DND-41 (cell line): ENCODE measurements at regions not wholly inside any gene's neighbourhood (a gene's known extent, or its start where the extent isn't known, plus 50 kb on each side); places are given as distances from the start of the nearest gene placed in this dataset.

Source experiments
- ATAC-seq: fragments of 200-7000 bp; cut with Tn5 transposase; 3 replicates; pipeline ENCODE4 v1.9.1; 2021; ENCODE audit warnings: low read depth; ENCODE audit not compliant: insufficient read depth
- DNase-seq: peaks from one replicate; pipeline ENCODE4 v3.0.0-alpha.2; 2020
- H2AFZ ChIP-seq: 2 replicates; pipeline ENCODE4 v1.6.0; 2012; ENCODE audit warnings: low read depth, low read length
- H3K27ac ChIP-seq: 2 replicates; pipeline ENCODE4 v1.5.1; 2012; ENCODE audit warnings: low read length, inconsistent platforms
- H3K27me3 ChIP-seq: fragments of 200-600 bp; sonication (generic); 2 replicates; pipeline ENCODE4 v1.6.0; 2012; ENCODE audit warnings: low read length, mild to moderate bottlenecking, inconsistent platforms; ENCODE audit not compliant: insufficient read depth, poor library complexity
- H3K36me3 ChIP-seq: 2 replicates; pipeline ENCODE4 v1.5.1; 2012; ENCODE audit warnings: low read length, inconsistent platforms; ENCODE audit not compliant: insufficient read depth
- H3K4me1 ChIP-seq: 2 replicates; pipeline ENCODE4 v1.5.1; 2012; ENCODE audit warnings: mild to moderate bottlenecking, low read length; ENCODE audit not compliant: insufficient read depth
- H3K4me2 ChIP-seq: 2 replicates; pipeline ENCODE4 v1.6.0; 2012; ENCODE audit warnings: mild to moderate bottlenecking, moderate library complexity, low read length, inconsistent platforms; ENCODE audit not compliant: insufficient read depth
- H3K4me3 ChIP-seq, 2 experiments: fragments of 200-600 bp in 1 of 2; shearing (Covaris generic) in 1 of 2; 2 replicates each; pipeline ENCODE4 v1.5.1; 2012 to 2016; ENCODE audit warnings: inconsistent platforms in 2 of 2, low read length in 2 of 2, mild to moderate bottlenecking in 2 of 2, low read depth in 1 of 2, moderate library complexity in 1 of 2
- H3K79me2 ChIP-seq: 2 replicates; pipeline ENCODE4 v1.6.0; 2012; ENCODE audit warnings: low read length, inconsistent platforms; ENCODE audit not compliant: insufficient read depth
- H3K9ac ChIP-seq: 2 replicates; pipeline ENCODE4 v1.6.0; 2012; ENCODE audit warnings: low read depth, mild to moderate bottlenecking, inconsistent platforms, low read length, moderate library complexity
- H3K9me3 ChIP-seq: 2 replicates; pipeline ENCODE4 v1.5.1; 2012; ENCODE audit warnings: low read length, moderate library complexity, mild to moderate bottlenecking, inconsistent platforms; ENCODE audit not compliant: insufficient read depth, severe bottlenecking
- H4K20me1 ChIP-seq: 2 replicates; pipeline ENCODE4 v1.6.0; 2012; ENCODE audit warnings: low read length; ENCODE audit not compliant: insufficient read depth
- EZH2 ChIP-seq: IDR thresholded peaks from 3 replicates; pipeline ENCODE4 v1.6.1; 2012; ENCODE audit warnings: borderline replicate concordance, low read depth, mild to moderate bottlenecking, moderate library complexity, low read length, inconsistent platforms; ENCODE audit not compliant: severe bottlenecking
- TF ChIP-seq, protein P1 (sequence below): IDR thresholded peaks from 2 replicates; pipeline ENCODE4 v1.5.1; 2012; ENCODE audit warnings: borderline replicate concordance, low read length, moderate library complexity, mild to moderate bottlenecking; ENCODE audit not compliant: poor library complexity, severe bottlenecking; ENCODE audit errors: extremely low read depth

DNA sequence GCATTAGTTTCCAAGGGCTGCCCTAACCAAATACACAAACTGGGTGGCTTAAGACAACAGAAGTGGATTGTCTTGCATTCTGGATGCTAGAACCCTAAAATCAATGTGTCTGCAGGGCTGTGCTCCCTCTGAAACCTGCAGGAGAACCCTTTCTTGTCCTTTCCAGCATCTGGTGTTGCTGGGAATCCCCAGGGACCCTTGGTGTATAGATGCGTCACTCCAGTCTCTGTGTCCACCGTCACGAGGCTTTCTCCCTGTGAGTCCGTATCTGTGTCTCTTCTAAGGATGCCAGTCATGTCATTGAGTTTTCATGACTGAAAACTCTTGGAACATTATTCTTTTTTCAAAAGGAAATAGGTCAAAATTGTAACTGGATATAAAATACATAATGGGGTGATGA is 142.9 kb downstream of the RNASET2 start:
- H3K36me3 ChIP-seq = no peaks in the 10 kb centered on the region
- 0 out of 2 replicates have a peak, but pooled peaks cover 2% of the 10 kb centered on the region for H4K20me1 ChIP-seq
- DNase-seq (no peak), ATAC-seq (no peak)
- H3K9me3 ChIP-seq = no peaks in the 10 kb centered on the region
- no peaks in the 10 kb centered on the region for H3K4me1 ChIP-seq
- H3K27me3 ChIP-seq = no peaks in the 10 kb centered on the region
- H3K4me2 ChIP-seq = no peak overlapping the region
- H3K27ac ChIP-seq = no peak overlapping the region
- TF ChIP-seq EZH2 = no peak
- TF ChIP-seq, protein P1, sequence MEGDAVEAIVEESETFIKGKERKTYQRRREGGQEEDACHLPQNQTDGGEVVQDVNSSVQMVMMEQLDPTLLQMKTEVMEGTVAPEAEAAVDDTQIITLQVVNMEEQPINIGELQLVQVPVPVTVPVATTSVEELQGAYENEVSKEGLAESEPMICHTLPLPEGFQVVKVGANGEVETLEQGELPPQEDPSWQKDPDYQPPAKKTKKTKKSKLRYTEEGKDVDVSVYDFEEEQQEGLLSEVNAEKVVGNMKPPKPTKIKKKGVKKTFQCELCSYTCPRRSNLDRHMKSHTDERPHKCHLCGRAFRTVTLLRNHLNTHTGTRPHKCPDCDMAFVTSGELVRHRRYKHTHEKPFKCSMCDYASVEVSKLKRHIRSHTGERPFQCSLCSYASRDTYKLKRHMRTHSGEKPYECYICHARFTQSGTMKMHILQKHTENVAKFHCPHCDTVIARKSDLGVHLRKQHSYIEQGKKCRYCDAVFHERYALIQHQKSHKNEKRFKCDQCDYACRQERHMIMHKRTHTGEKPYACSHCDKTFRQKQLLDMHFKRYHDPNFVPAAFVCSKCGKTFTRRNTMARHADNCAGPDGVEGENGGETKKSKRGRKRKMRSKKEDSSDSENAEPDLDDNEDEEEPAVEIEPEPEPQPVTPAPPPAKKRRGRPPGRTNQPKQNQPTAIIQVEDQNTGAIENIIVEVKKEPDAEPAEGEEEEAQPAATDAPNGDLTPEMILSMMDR = no peak
- H3K9ac ChIP-seq = no peak overlapping the region
- H3K79me2 ChIP-seq = no peaks in the 10 kb centered on the region
- no peak overlapping the region for H2AFZ ChIP-seq
- H3K4me3 ChIP-seq = no peak overlapping the region

DNA sequence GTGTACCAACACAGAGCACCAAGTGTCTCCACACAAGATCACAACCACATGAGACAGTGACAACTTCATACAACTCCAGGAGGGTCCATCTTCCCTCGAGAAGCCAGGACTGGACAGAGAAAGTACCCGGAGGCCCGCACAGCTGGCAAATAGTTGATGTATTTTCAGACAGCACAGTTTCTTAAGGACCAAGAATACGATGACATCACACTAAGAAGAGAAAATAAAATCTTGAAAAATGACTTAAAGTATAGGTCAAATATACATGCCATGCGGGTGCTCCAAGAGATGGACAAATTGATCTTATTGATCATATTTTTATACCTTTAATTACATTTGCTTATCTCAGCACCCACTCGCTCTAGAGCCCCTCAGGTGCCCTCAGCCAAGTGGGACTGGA is 145.5 kb downstream of the RNASET2 start:
- H3K9me3 ChIP-seq = peaks cover 8% of the 10 kb centered on the region
- DNase-seq = no peak
- no peaks in the 10 kb centered on the region for H3K79me2 ChIP-seq
- TF ChIP-seq, protein P1 = no peak
- TF ChIP-seq EZH2 = no peak
- no peak overlapping the region for H3K27ac ChIP-seq
- H3K4me1 ChIP-seq = no peaks in the 10 kb centered on the region
- no peak overlapping the region for H2AFZ ChIP-seq
- H3K4me2 ChIP-seq = no peak overlapping the region
- no peaks in the 10 kb centered on the region for H3K36me3 ChIP-seq
- no peak for ATAC-seq
- 0 out of 2 replicates have a peak, but pooled peaks cover 2% of the 10 kb centered on the region for H4K20me1 ChIP-seq
- no peak overlapping the region for H3K9ac ChIP-seq
- no peaks in the 10 kb centered on the region for H3K27me3 ChIP-seq
- H3K4me3 ChIP-seq = no peak overlapping the region

DNA sequence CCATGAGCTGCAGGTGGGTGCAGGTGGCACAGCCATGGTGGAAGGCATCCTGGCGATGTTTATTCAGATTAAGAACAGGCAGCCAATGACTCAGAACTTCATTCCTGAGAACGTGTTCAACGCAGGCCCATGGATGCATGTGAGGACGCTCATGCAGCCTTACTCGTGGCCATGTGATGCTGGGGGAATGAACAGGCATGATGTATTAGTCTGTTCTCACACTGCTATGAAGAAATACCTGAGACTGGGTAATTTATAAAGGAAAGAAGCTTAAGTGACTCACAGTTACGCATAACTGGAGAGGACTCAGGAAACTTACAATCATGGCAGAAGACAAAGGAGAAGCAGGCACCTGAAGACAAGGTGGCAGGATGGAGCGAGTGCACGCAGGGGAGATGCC is 146.6 kb downstream of the RNASET2 start:
- H2AFZ ChIP-seq = no peak overlapping the region
- no peaks in the 10 kb centered on the region for H3K27me3 ChIP-seq
- H3K4me2 ChIP-seq = no peak overlapping the region
- H3K27ac ChIP-seq = no peak overlapping the region
- ATAC-seq = no peak
- H3K36me3 ChIP-seq = no peaks in the 10 kb centered on the region
- peaks cover 14% of the 10 kb centered on the region for H3K9me3 ChIP-seq
- H3K4me1 ChIP-seq = no peaks in the 10 kb centered on the region
- H4K20me1 ChIP-seq = 0 out of 2 replicates have a peak, but pooled peaks cover 2% of the 10 kb centered on the region
- no peak for DNase-seq
- H3K9ac ChIP-seq = no peak overlapping the region
- no peak overlapping the region for H3K4me3 ChIP-seq
- TF ChIP-seq EZH2 = no peak
- TF ChIP-seq, protein P1 = no peak
- no peaks in the 10 kb centered on the region for H3K79me2 ChIP-seq
